Smooth muscle cell (in vitro differentiated cells): ENCODE measurements at regions not wholly inside any gene's neighbourhood (a gene's known extent, or its start where the extent isn't known, plus 50 kb on each side); places are given as distances from the start of the nearest gene placed in this dataset.

Experiments
- DNase-seq: peaks from one replicate; lab custom pipeline; 2025; ENCODE audit not compliant: unreplicated experiment; lab: John Stamatoyannopoulos, UW
- H2AFZ ChIP-seq: fragments of 200-600 bp; sonication (generic); 2 replicates; pipeline ENCODE4 v1.6.0; 2016; ENCODE audit warnings: antibody characterized with exemption, low read depth, mild to moderate bottlenecking
- H3F3A ChIP-seq: fragments of 200-600 bp; sonication (generic); 2 replicates; pipeline ENCODE4 v1.6.0; 2017; ENCODE audit warnings: antibody characterized with exemption, low read depth
- H3K27ac ChIP-seq: fragments of 200-600 bp; sonication (generic); 2 replicates; pipeline ENCODE4 v1.5.1; 2016; ENCODE audit warnings: low read depth, mild to moderate bottlenecking
- H3K27me3 ChIP-seq: fragments of 200-600 bp; sonication (generic); 2 replicates; pipeline ENCODE4 v1.6.1; 2016; ENCODE audit warnings: low read depth, mild to moderate bottlenecking
- H3K36me3 ChIP-seq: fragments of 200-600 bp; sonication (generic); 2 replicates; pipeline ENCODE4 v1.5.1; 2016; ENCODE audit warnings: low read depth
- H3K4me1 ChIP-seq: fragments of 200-600 bp; sonication (generic); 2 replicates; pipeline ENCODE4 v1.5.1; 2016; ENCODE audit warnings: low read depth
- H3K4me2 ChIP-seq: fragments of 200-600 bp; sonication (generic); 2 replicates; pipeline ENCODE4 v1.6.0; 2016; ENCODE audit warnings: mild to moderate bottlenecking
- H3K4me3 ChIP-seq: fragments of 200-600 bp; sonication (generic); 2 replicates; pipeline ENCODE4 v1.5.1; 2016; ENCODE audit warnings: mild to moderate bottlenecking
- H3K79me2 ChIP-seq: fragments of 200-600 bp; sonication (generic); 2 replicates; pipeline ENCODE4 v1.6.0; 2016; ENCODE audit warnings: low read depth, mild to moderate bottlenecking
- H3K9ac ChIP-seq: fragments of 200-600 bp; sonication (generic); 2 replicates; pipeline ENCODE4 v1.6.0; 2016; ENCODE audit warnings: low read depth
- H3K9me3 ChIP-seq: fragments of 200-600 bp; sonication (generic); replicated peaks from 2 replicates; pipeline ENCODE4 v1.5.1; 2016; ENCODE audit warnings: low read depth
- H4K20me1 ChIP-seq: fragments of 200-600 bp; sonication (generic); 2 replicates; pipeline ENCODE4 v1.6.0; 2016; ENCODE audit warnings: low read depth
- WGBS: methylation state at CpG from one replicate; pipeline ENCODE4 v1.1.7; 2016; ENCODE audit warnings: low lambda C conversion rate; 5-methylcytosine and 5-hydroxymethylcytosine counted together
- TF ChIP-seq, protein P1 (sequence below): fragments of 200-600 bp; sonication (generic); IDR thresholded peaks from 2 replicates; pipeline ENCODE4 v1.5.1; 2017; ENCODE audit warnings: borderline replicate concordance, mild to moderate bottlenecking, antibody characterized with exemption; ENCODE audit not compliant: insufficient read depth, poor library complexity, severe bottlenecking

DNA sequence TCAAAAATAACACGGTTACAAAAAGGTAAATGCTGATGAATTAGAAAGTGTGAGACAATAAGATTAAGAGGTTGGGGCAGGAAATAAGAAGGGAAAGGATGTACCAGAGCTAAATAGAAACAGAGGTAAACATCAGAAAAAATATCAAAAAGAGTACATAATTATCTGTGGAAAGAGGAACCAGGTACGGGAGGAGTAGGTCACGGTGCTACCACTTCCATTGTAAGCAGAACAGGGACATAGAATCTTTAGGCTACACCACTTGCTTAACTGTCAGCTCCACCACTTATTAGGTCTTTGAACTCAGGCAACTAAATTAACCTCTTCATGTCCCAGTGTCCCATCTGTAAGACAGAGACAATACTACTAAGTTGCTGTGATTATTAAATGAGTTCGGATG is 350.3 kb downstream of the LRATD1 start:
- Histone ChIP-seq H3K79me2 (no peaks in the 10 kb centered on the region), H4K20me1 (no peaks in the 10 kb centered on the region), H3K27me3 (no peaks in the 10 kb centered on the region), H3F3A (no peaks in the 10 kb centered on the region), H3K9me3 (no peaks in the 10 kb centered on the region), H3K4me2 (no peak overlapping the region), H3K9ac (no peak overlapping the region), H3K4me1 (no peaks in the 10 kb centered on the region), H3K36me3 (no peaks in the 10 kb centered on the region), H3K27ac (no peak overlapping the region), H2AFZ (no peak overlapping the region), H3K4me3 (no peak overlapping the region)
- WGBS: 91% methylated on average over 4 of the region's 4 CpGs
- DNase-seq: no peak
- TF ChIP-seq, protein P1, sequence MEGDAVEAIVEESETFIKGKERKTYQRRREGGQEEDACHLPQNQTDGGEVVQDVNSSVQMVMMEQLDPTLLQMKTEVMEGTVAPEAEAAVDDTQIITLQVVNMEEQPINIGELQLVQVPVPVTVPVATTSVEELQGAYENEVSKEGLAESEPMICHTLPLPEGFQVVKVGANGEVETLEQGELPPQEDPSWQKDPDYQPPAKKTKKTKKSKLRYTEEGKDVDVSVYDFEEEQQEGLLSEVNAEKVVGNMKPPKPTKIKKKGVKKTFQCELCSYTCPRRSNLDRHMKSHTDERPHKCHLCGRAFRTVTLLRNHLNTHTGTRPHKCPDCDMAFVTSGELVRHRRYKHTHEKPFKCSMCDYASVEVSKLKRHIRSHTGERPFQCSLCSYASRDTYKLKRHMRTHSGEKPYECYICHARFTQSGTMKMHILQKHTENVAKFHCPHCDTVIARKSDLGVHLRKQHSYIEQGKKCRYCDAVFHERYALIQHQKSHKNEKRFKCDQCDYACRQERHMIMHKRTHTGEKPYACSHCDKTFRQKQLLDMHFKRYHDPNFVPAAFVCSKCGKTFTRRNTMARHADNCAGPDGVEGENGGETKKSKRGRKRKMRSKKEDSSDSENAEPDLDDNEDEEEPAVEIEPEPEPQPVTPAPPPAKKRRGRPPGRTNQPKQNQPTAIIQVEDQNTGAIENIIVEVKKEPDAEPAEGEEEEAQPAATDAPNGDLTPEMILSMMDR: no peak

DNA sequence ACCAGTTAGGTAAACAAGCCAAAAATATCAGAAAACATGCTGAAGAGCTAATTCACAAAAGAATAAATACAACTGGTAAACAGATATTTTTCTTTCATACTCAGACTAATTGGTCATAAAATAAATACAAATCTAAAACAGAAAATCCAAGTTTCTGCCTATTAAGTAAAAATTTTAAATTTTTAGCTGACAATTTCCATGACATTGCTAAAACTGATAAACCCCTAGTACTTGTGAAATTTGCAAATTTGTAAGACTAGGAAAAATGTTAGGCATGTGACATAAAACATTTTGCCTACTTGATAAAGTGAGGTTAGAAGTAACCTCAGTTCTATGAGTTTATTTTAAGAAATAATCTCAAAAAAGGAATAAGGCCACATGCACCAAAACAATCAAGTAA is 356.1 kb downstream of the LRATD1 start:
- Histone ChIP-seq H3K9me3 (no peaks in the 10 kb centered on the region), H4K20me1 (no peaks in the 10 kb centered on the region), H3K27me3 (no peaks in the 10 kb centered on the region), H3F3A (no peaks in the 10 kb centered on the region), H3K4me3 (no peak overlapping the region), H3K79me2 (no peaks in the 10 kb centered on the region), H3K27ac (no peak overlapping the region), H3K9ac (no peak overlapping the region), H3K4me1 (no peaks in the 10 kb centered on the region), H3K36me3 (no peaks in the 10 kb centered on the region), H2AFZ (no peak overlapping the region), H3K4me2 (no peak overlapping the region)
- TF ChIP-seq, protein P1: no peak
- DNase-seq: no peak

DNA sequence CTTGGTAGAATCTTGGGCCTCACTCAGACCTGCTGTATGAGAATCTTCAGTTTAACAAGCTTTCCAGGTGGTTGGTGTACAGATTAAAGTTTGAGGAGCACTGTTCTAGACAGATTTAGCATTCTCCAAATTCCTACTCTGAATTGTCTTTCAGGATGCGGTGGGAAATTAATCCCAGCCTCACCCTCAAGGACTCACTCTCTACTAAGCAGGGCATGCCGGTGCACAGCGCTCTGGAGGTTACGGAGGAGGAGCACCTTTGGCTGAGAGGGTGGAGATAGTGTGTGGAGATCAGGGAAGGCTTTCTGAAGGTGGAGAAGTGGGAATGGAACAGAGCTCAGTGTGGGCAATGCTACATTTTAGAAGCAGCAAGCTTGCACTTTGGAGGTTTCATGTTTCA is 359.2 kb downstream of the LRATD1 start:
- Histone ChIP-seq H3F3A (no peaks in the 10 kb centered on the region), H3K27ac (no peak overlapping the region), H3K36me3 (no peaks in the 10 kb centered on the region), H3K4me3 (no peak overlapping the region), H3K79me2 (no peaks in the 10 kb centered on the region), H3K4me1 (no peaks in the 10 kb centered on the region), H3K4me2 (no peak overlapping the region), H2AFZ (no peak overlapping the region), H3K9me3 (no peaks in the 10 kb centered on the region), H3K27me3 (no peaks in the 10 kb centered on the region), H3K9ac (no peak overlapping the region), H4K20me1 (no peaks in the 10 kb centered on the region)
- TF ChIP-seq, protein P1: no peak
- DNase-seq: no peak
- WGBS: 93% methylated on average over 4 of the region's 4 CpGs

DNA sequence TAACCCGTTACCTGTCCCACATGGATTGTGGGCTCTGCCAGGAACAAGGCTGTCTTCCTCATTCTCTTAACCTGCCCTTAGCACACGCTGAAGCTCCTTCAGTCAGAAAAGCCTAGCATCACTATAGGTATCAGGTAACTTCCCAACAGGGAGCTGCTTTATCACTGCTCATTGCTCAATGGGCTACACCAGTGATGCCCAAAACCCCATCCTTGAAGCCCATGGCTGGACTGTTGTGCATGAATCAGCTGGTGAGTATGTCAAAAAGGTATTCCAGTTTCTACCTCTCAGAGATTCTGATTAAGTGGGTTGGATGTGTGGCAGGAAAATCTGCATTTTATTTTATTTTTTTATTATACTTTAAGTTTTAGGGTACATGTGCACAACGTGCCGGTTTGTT is 362.2 kb downstream of the LRATD1 start:
- H3K9me3 ChIP-seq: no peaks in the 10 kb centered on the region
- H3K79me2 ChIP-seq: no peaks in the 10 kb centered on the region
- H3F3A ChIP-seq: no peaks in the 10 kb centered on the region
- H3K27me3 ChIP-seq: no peaks in the 10 kb centered on the region
- no peak overlapping the region for H3K9ac ChIP-seq
- no peak overlapping the region for H3K27ac ChIP-seq
- WGBS: 94% methylated on average over 4 of the region's 4 CpGs
- no peaks in the 10 kb centered on the region for H3K36me3 ChIP-seq
- H2AFZ ChIP-seq: no peak overlapping the region
- TF ChIP-seq, protein P1: no peak
- no peaks in the 10 kb centered on the region for H3K4me1 ChIP-seq
- H4K20me1 ChIP-seq: no peaks in the 10 kb centered on the region
- DNase-seq: no peak
- no peak overlapping the region for H3K4me3 ChIP-seq
- H3K4me2 ChIP-seq: no peak overlapping the region
